ENCODE measurements at regions not wholly inside any gene's neighbourhood (a gene's known extent, or its start where the extent isn't known, plus 50 kb on each side); places are given as distances from the start of the nearest gene placed in this dataset.
A peak's percentile ranks its signal among the peaks of the same experiment; 100 is the strongest.
"Not testable (repeated sequence)": the region's sequence is repeated elsewhere in the genome, so short reads cannot be mapped to it uniquely, and the experiment has no call there.

- DNase-seq: no peak
These were observed 81.1 kb downstream of the XRCC2 start for GRCh38 chr7:152594801-152595200.

GRCh38 chr7:152591976-152592375 lies 84.0 kb downstream of the XRCC2 start:
- no peak for DNase-seq

- DNase-seq: no peak
These were observed 85.5 kb downstream of the XRCC2 start for GRCh38 chr7:152590481-152590880.

GRCh38 chr7:152589821-152590220 lies 86.1 kb downstream of the XRCC2 start:
- DNase-seq: not testable (repeated sequence)

GRCh38 chr7:152588350-152588749 lies 87.6 kb downstream of the XRCC2 start:
- DNase-seq: no peak

- DNase-seq: no peak
These were observed 88.6 kb downstream of the XRCC2 start for GRCh38 chr7:152587366-152587765.

GRCh38 chr7:152583006-152583405 lies 92.9 kb downstream of the XRCC2 start:
- no peak for DNase-seq

- no peak for DNase-seq
These were observed 96.9 kb downstream of the XRCC2 start for GRCh38 chr7:152579070-152579469.

- no peak for DNase-seq
These were observed 98.6 kb downstream of the XRCC2 start for GRCh38 chr7:152577339-152577738.

- no peak for DNase-seq
These were observed 100.9 kb downstream of the XRCC2 start for GRCh38 chr7:152574892-152575548.

- not testable (repeated sequence) for DNase-seq
These were observed 102.8 kb downstream of the XRCC2 start for GRCh38 chr7:152573186-152573585.

GRCh38 chr7:152572101-152572500 lies 103.8 kb downstream of the XRCC2 start:
- DNase-seq: no peak

GRCh38 chr7:152571068-152571467 lies 104.9 kb downstream of the XRCC2 start:
- DNase-seq: peak; percentile 93

- DNase-seq: peak; percentile 36
These were observed 107.0 kb downstream of the XRCC2 start for GRCh38 chr7:152568972-152569371.

- DNase-seq: no peak
These were observed 110.2 kb downstream of the XRCC2 start for GRCh38 chr7:152565731-152566130.

GRCh38 chr7:152564656-152565250 lies 111.2 kb downstream of the XRCC2 start:
- no peak for DNase-seq

GRCh38 chr7:152556013-152556755 lies 119.8 kb downstream of the XRCC2 start:
- no peak for DNase-seq

GRCh38 chr7:152553671-152554317 lies 118.0 kb upstream of the KMT2C start:
- DNase-seq: no peak

GRCh38 chr7:152551304-152552036 lies 115.7 kb upstream of the KMT2C start:
- DNase-seq: no peak

- no peak for DNase-seq
These were observed 109.3 kb upstream of the KMT2C start for GRCh38 chr7:152544971-152545619.

GRCh38 chr7:152544481-152544927 lies 108.7 kb upstream of the KMT2C start:
- DNase-seq: no peak

GRCh38 chr7:152543799-152544198 lies 108.0 kb upstream of the KMT2C start:
- no peak for DNase-seq

Measured in NCI-H2171 treated with DMSO at 0.1 percent for 48 hours (cell line).